Suprapubic skin (tissue), 4 donors: ENCODE measurements at regions not wholly inside any gene's neighbourhood (a gene's known extent, or its start where the extent isn't known, plus 50 kb on each side); places are given as distances from the start of the nearest gene placed in this dataset.

Experiments used
- DNase-seq, 2 donors: peaks; one replicate each; pipeline ENCODE4 v3.0.0-alpha.2; 2019; ENCODE audit warnings: low spot score in 2 of 2
- H3K27ac ChIP-seq: fragments of 200-600 bp; sonication (generic); one replicate; pipeline ENCODE4 v1.5.1; 2019
- H3K27me3 ChIP-seq: fragments of 200-600 bp; sonication (generic); one replicate; pipeline ENCODE4 v1.5.1; 2019
- H3K36me3 ChIP-seq: fragments of 200-600 bp; sonication (generic); one replicate; pipeline ENCODE4 v1.5.1; 2019
- H3K4me1 ChIP-seq: fragments of 200-600 bp; sonication (generic); one replicate; pipeline ENCODE4 v1.5.1; 2019
- H3K4me3 ChIP-seq: fragments of 200-600 bp; sonication (generic); one replicate; pipeline ENCODE4 v1.5.1; 2019; ENCODE audit warnings: mild to moderate bottlenecking
- H3K9me3 ChIP-seq: fragments of 200-600 bp; sonication (generic); one replicate; pipeline ENCODE4 v1.5.1; 2019
- CTCF ChIP-seq, 2 donors: fragments of 200-600 bp in 1 of 2; fragments of 450-650 bp in 1 of 2; sonication (generic) in 1 of 2; IDR thresholded peaks; one replicate each; pipeline ENCODE4 v1.5.1; 2016 to 2019; ENCODE audit warnings: antibody characterized with exemption in 2 of 2, mild to moderate bottlenecking in 1 of 2, moderate library complexity in 1 of 2
- EP300 ChIP-seq: sonication (generic); formaldehyde crosslinking; IDR thresholded peaks from one replicate; pipeline ENCODE4 v1.6.1; 2017; ENCODE audit warnings: antibody characterized with exemption
- POLR2A ChIP-seq, 2 donors: fragments of 450-650 bp; IDR thresholded peaks; one replicate each; pipeline ENCODE4 v1.6.1; 2017; ENCODE audit warnings: antibody characterized with exemption in 2 of 2, mild to moderate bottlenecking in 2 of 2, moderate library complexity in 2 of 2
- POLR2AphosphoS5 ChIP-seq, 3 donors: sonication (generic); formaldehyde crosslinking; IDR thresholded peaks; one replicate each; pipeline ENCODE4 v1.6.1; 2017; ENCODE audit warnings: antibody characterized with exemption in 3 of 3
- WGBS: methylation state at CpG from one replicate; pipeline ENCODE4 v1.1.5; 2018; 5-methylcytosine and 5-hydroxymethylcytosine counted together

GRCh38 chr20:48015943-48016723 is 230.9 kb upstream of the SULF2 start:
- no peaks in the 10 kb centered on the region for H3K36me3 ChIP-seq
- TF ChIP-seq EP300 (no peak), POLR2A (IDR thresholded peaks at IDR 0.05) (no peak), CTCF (IDR thresholded peaks at IDR 0.05) (no peak), POLR2AphosphoS5 (IDR thresholded peaks at IDR 0.05) (no peak)
- H3K4me3 ChIP-seq: no peak overlapping the region
- DNase-seq: no peak
- no peaks in the 10 kb centered on the region for H3K9me3 ChIP-seq
- peaks cover 13% of the 10 kb centered on the region for H3K27me3 ChIP-seq
- 64% methylated on average over 9 of the region's 11 CpGs for WGBS
- H3K4me1 ChIP-seq: no peaks in the 10 kb centered on the region
- H3K27ac ChIP-seq: no peak overlapping the region

- no peaks in the 10 kb centered on the region for H3K36me3 ChIP-seq
- 66% methylated on average over 8 of the region's 8 CpGs for WGBS
- no peak overlapping the region for H3K4me3 ChIP-seq
- no peak for DNase-seq
- H3K27me3 ChIP-seq: peaks cover 13% of the 10 kb centered on the region
- H3K9me3 ChIP-seq: no peaks in the 10 kb centered on the region
- no peak overlapping the region for H3K27ac ChIP-seq
- TF ChIP-seq POLR2A (IDR thresholded peaks at IDR 0.05) (no peak), POLR2AphosphoS5 (IDR thresholded peaks at IDR 0.05) (no peak), EP300 (no peak), CTCF (IDR thresholded peaks at IDR 0.05) (no peak)
- H3K4me1 ChIP-seq: no peaks in the 10 kb centered on the region
Measured at GRCh38 chr20:48015141-48015910, 230.0 kb upstream of the SULF2 start.

- Histone ChIP-seq H3K4me3 (no peak overlapping the region), H3K4me1 (no peaks in the 10 kb centered on the region), H3K9me3 (no peaks in the 10 kb centered on the region), H3K27me3 (no peaks in the 10 kb centered on the region), H3K36me3 (no peaks in the 10 kb centered on the region), H3K27ac (no peak overlapping the region)
- 28% methylated on average over 2 of the region's 2 CpGs for WGBS
- no peak for DNase-seq
- TF ChIP-seq EP300 (no peak), POLR2A (IDR thresholded peaks at IDR 0.05) (no peak), POLR2AphosphoS5 (IDR thresholded peaks at IDR 0.05) (no peak), CTCF (IDR thresholded peaks at IDR 0.05) (no peak)
Measured at GRCh38 chr20:48012401-48012974, 227.2 kb upstream of the SULF2 start.

- H3K27me3 ChIP-seq: no peaks in the 10 kb centered on the region
- no peaks in the 10 kb centered on the region for H3K4me1 ChIP-seq
- no peaks in the 10 kb centered on the region for H3K36me3 ChIP-seq
- H3K4me3 ChIP-seq: no peak overlapping the region
- TF ChIP-seq POLR2AphosphoS5 (IDR thresholded peaks at IDR 0.05) (no peak), CTCF (IDR thresholded peaks at IDR 0.05) (no peak), EP300 (no peak), POLR2A (IDR thresholded peaks at IDR 0.05) (no peak)
- no peak overlapping the region for H3K27ac ChIP-seq
- DNase-seq: no peak
- H3K9me3 ChIP-seq: no peaks in the 10 kb centered on the region
- WGBS: 96% methylated on average over 2 of the region's 2 CpGs
Measured at GRCh38 chr20:48011025-48011424, 225.7 kb upstream of the SULF2 start.

- no peaks in the 10 kb centered on the region for H3K36me3 ChIP-seq
- no peak overlapping the region for H3K4me3 ChIP-seq
- no peaks in the 10 kb centered on the region for H3K9me3 ChIP-seq
- no peaks in the 10 kb centered on the region for H3K4me1 ChIP-seq
- no peak for TF ChIP-seq EP300
- TF ChIP-seq POLR2AphosphoS5 (IDR thresholded peaks at IDR 0.05): no peak
- TF ChIP-seq POLR2A (IDR thresholded peaks at IDR 0.05): no peak
- no peak for TF ChIP-seq CTCF (IDR thresholded peaks at IDR 0.05)
- no peaks in the 10 kb centered on the region for H3K27me3 ChIP-seq
- no peak overlapping the region for H3K27ac ChIP-seq
- DNase-seq: no peak
- WGBS: 86% methylated on average over 3 of the region's 3 CpGs
Measured at GRCh38 chr20:48010623-48011022, 225.3 kb upstream of the SULF2 start.
